SU-DHL-6 (cell line): ENCODE measurements at regions not wholly inside any gene's neighbourhood (a gene's known extent, or its start where the extent isn't known, plus 50 kb on each side); places are given as distances from the start of the nearest gene placed in this dataset.

ENCODE experiments used
- H2AFZ ChIP-seq: fragments of 200-600 bp; sonication (generic); 2 replicates; pipeline ENCODE4 v1.6.1; 2014; ENCODE audit warnings: low read depth, mild to moderate bottlenecking, moderate library complexity, mixed read lengths, antibody characterized with exemption, low read length; ENCODE audit not compliant: severe bottlenecking
- H3F3A ChIP-seq: fragments of 200-600 bp; shearing (Covaris generic); 2 replicates; pipeline ENCODE4 v1.6.0; 2016; ENCODE audit warnings: antibody characterized with exemption, mild to moderate bottlenecking; ENCODE audit not compliant: insufficient read depth
- H3K27ac ChIP-seq: fragments of 200-600 bp; sonication (generic); 2 replicates; pipeline ENCODE4 v1.5.1; 2016; ENCODE audit warnings: low read depth, mild to moderate bottlenecking, low read length, moderate library complexity, mixed read lengths
- H3K27me3 ChIP-seq: fragments of 200-600 bp; sonication (generic), shearing (Covaris generic); 2 replicates; pipeline ENCODE4 v1.6.0; 2014; ENCODE audit warnings: mild to moderate bottlenecking, low read length
- H3K36me3 ChIP-seq: fragments of 200-600 bp; sonication (generic); 2 replicates; pipeline ENCODE4 v1.6.1; 2014; ENCODE audit warnings: mild to moderate bottlenecking, low read length, mixed read lengths
- H3K4me2 ChIP-seq: fragments of 300-600, 200-600 bp; shearing (Covaris generic), sonication (generic); 2 replicates; pipeline ENCODE4 v1.6.0; 2014; ENCODE audit warnings: low read length, low read depth, mild to moderate bottlenecking; ENCODE audit not compliant: poor library complexity, severe bottlenecking
- H3K4me3 ChIP-seq: fragments of 200-600 bp; sonication (generic); 2 replicates; pipeline ENCODE4 v1.5.1; 2014; ENCODE audit warnings: antibody characterized with exemption, low read length, mild to moderate bottlenecking, mixed read lengths; ENCODE audit not compliant: insufficient read depth, poor library complexity, severe bottlenecking
- H3K79me2 ChIP-seq: fragments of 200-600 bp; sonication (generic); 2 replicates; pipeline ENCODE4 v1.6.1; 2014; ENCODE audit warnings: mild to moderate bottlenecking, low read length, moderate library complexity; ENCODE audit not compliant: insufficient read depth
- H3K9ac ChIP-seq: fragments of 200-600 bp; sonication (generic); 2 replicates; pipeline ENCODE4 v1.7.0; 2014; ENCODE audit warnings: mild to moderate bottlenecking, low read length
- H3K9me2 ChIP-seq: fragments of 200-600 bp; sonication (generic); replicated peaks from 2 replicates; pipeline ENCODE4 v1.6.1; 2014; ENCODE audit warnings: low read length; ENCODE audit not compliant: insufficient read depth
- H3K9me3 ChIP-seq: fragments of 200-600 bp; sonication (generic); 2 replicates; pipeline ENCODE4 v1.6.1; 2014; ENCODE audit warnings: low read length, mixed read lengths; ENCODE audit not compliant: insufficient read depth
- H4K20me1 ChIP-seq: fragments of 200-600 bp; sonication (generic); 2 replicates; pipeline ENCODE4 v1.6.1; 2014; ENCODE audit warnings: low read depth, mild to moderate bottlenecking, antibody characterized with exemption, low read length, moderate library complexity, mixed read lengths
- CTCF ChIP-seq: fragments of 200-600 bp; sonication (generic); IDR thresholded peaks from one replicate; pipeline ENCODE4 v1.5.1; 2017; ENCODE audit warnings: antibody characterized with exemption, mild to moderate bottlenecking, low read length, moderate library complexity; ENCODE audit not compliant: insufficient read depth, poor library complexity, severe bottlenecking
- EZH2phosphoT487 ChIP-seq: fragments of 200-600 bp; sonication (generic), shearing (Covaris generic); conservative IDR thresholded peaks from 2 replicates; pipeline ENCODE4 v1.6.1; 2018; ENCODE audit warnings: mild to moderate bottlenecking, antibody characterized with exemption, low read length, moderate library complexity, mixed read lengths

DNA sequence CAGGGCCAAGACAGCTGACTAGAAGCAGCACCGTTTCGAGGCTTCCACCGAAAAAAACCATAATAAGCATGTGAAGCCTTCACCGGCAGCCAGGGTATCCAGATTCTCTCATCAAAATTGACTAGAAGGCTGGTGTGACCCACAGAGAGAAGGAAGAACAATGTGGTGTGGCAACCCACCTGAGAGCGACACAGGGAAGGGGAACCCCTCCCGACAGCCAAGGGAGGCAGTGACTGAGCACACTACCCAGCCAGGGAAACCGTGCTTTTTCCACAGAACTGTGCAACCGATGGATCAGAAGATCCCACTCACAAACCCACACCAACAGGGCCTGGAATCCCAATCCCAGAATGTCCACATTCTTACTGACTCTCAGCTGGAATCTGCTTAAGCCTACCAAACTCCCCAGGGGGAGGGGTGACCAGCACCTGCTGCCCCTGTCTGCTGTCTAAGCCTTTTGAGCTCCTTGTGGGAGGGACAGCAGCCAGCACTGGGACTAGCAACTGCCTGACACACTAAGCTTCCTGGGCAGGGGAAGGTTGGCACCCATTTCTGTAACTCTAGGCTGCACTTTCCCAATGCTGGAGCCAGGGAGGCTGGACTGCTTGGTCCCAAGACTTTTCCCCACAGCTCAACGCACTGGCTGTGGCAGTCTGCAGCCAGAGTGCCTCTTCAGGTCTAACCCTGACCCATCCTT, 231.9 kb upstream of the FAM83B start:
- Histone ChIP-seq H3K9me3 (no peaks in the 10 kb centered on the region; the same call in 1 of the 2 replicates), H3K4me2 (no peak overlapping the region), H3K9ac (no peak overlapping the region), H3F3A (no peaks in the 10 kb centered on the region), H3K9me2 (no peaks in the 10 kb centered on the region), H3K36me3 (no peaks in the 10 kb centered on the region), H3K27ac (no peak overlapping the region), H3K79me2 (no peaks in the 10 kb centered on the region), H4K20me1 (no peaks in the 10 kb centered on the region), H3K4me3 (no peak overlapping the region), H2AFZ (no peak overlapping the region), H3K27me3 (no peaks in the 10 kb centered on the region)
- no peak for TF ChIP-seq EZH2phosphoT487
- TF ChIP-seq CTCF = no peak

DNA sequence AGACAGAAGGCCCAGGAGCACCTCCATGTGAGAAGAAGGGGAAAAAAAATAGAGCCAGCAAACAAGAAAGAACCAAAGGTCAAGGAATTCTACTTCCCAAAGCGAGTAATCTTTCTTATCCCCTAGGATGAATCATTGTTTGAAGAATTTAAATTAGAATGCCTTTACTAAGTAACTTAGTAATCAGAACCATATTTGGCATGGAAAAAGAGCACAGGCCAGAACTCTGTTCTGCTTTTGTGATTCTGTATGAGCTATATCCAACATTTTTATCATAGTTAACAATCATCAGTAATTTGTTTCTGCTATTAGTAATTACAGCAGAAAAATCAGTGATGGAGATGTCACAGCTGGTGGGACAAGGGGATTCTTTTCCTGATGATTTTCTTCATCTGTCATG, 228.8 kb upstream of the FAM83B start:
- Histone ChIP-seq H3F3A (no peaks in the 10 kb centered on the region), H3K27me3 (no peaks in the 10 kb centered on the region), H3K79me2 (no peaks in the 10 kb centered on the region), H3K4me2 (no peak overlapping the region), H4K20me1 (no peaks in the 10 kb centered on the region), H2AFZ (no peak overlapping the region), H3K9ac (no peak overlapping the region), H3K4me3 (no peak overlapping the region), H3K27ac (no peak overlapping the region), H3K9me2 (no peaks in the 10 kb centered on the region), H3K9me3 (no peaks in the 10 kb centered on the region), H3K36me3 (no peaks in the 10 kb centered on the region)
- TF ChIP-seq EZH2phosphoT487 = no peak
- TF ChIP-seq CTCF = no peak

DNA sequence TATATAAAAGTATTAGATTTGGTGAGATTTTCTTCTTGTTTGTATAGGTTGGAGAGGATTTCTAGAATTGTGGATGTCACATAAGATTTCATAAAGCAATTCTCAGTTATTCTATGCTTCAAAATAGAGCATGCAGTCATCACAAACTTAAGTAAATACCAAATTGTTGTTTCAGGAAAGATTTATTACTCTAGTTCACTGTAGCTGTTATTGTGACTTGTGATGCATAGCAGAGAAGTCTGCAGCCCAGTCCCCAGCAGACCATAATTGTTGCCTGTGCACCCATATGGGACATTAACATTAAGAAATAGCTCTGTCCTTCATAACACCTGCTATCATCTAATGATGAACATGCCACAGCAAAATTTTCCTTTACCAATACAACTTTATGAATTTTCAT, 228.0 kb upstream of the FAM83B start:
- H3K9ac ChIP-seq = no peak overlapping the region
- no peaks in the 10 kb centered on the region for H3K79me2 ChIP-seq
- no peaks in the 10 kb centered on the region for H3K36me3 ChIP-seq
- H3F3A ChIP-seq = no peaks in the 10 kb centered on the region
- no peaks in the 10 kb centered on the region for H4K20me1 ChIP-seq
- no peak overlapping the region for H3K27ac ChIP-seq
- no peak overlapping the region for H3K4me3 ChIP-seq
- no peak for TF ChIP-seq CTCF
- no peak for TF ChIP-seq EZH2phosphoT487
- no peaks in the 10 kb centered on the region for H3K9me2 ChIP-seq
- H3K4me2 ChIP-seq = no peak overlapping the region
- no peak overlapping the region for H2AFZ ChIP-seq
- no peaks in the 10 kb centered on the region for H3K9me3 ChIP-seq
- H3K27me3 ChIP-seq = no peaks in the 10 kb centered on the region
